NCI-H2196 treated with DMSO at 0.1 percent for 48 hours (cell line): ENCODE measurements at regions not wholly inside any gene's neighbourhood (a gene's known extent, or its start where the extent isn't known, plus 50 kb on each side); places are given as distances from the start of the nearest gene placed in this dataset.

Source experiments
- DNase-seq: peaks from one replicate; lab custom pipeline; 2025; ENCODE audit not compliant: unreplicated experiment; lab: John Stamatoyannopoulos, UW

DNA sequence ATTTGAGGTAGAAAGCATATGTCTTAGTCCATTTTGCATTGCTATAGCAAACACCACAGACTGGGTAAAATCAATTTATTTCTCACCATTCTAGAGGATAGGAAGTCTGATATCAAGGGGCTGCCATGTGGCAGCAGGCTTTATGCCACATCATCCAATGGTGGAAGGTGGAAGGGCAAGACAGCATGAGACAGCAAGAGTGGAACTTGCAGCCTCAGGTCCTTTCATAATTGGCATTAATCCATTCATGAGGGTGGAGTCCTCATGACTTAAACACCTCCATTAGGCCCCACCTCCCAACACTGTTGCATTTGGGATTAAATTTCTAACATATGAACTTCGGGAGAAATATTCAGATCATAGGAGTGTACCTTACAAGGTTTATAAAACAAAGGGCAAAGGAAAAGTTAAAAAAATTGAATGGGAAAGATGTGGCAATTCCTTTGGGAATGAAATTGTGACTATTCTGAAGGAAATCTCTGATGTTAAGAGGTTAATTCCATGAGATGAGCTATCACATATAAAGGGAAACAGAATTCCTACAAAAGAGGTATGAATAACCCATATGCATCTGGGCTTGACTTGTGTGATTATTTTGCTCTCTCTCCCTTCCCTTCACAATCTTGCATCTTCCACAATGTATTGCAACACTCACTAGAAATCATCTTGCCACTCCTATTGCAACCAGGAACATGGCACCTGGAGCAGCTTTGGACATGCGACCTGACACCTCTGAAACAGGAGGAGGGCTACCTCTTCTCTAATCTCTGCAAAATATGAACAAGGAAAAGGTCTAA lies 507.8 kb downstream of the EPHA4 start:
- no peak for DNase-seq

DNA sequence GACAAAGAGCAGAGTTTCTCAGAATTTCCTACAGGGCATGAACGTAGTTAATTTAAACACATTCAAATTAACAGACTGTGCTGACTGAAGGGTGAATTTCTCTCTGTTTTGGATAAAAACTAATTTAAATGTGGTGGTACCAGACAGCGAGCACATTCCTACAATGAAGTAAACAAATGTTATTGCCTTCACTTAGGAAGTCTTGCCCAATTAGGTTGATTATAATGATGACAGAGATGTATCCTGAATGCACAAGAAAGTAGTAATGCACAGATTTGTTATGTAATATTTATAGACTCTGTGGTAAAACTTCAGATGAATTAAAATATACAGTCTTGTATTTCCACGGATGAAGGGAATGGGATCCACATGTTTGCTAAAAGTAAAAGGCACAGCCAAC lies 507.2 kb downstream of the EPHA4 start:
- DNase-seq: no peak

DNA sequence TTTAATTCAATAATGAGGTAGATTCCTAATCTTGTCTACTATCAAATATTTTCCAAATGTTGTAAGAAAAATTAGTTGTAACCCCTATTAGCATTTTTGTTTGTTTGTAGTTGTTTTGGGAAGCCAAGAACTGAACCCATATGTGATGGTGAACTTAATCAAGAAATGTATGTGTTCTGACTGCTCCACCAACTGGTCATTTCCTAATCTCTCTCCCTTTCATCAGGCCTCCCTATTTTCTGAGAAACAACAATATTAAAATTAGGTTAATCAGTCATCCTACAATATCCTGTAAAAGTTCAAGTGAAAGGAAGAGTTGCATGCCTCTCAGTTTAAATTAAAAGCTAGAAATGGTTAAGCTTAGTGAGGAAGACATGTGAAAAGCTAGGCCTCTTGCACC lies 504.0 kb downstream of the EPHA4 start:
- no peak for DNase-seq

DNA sequence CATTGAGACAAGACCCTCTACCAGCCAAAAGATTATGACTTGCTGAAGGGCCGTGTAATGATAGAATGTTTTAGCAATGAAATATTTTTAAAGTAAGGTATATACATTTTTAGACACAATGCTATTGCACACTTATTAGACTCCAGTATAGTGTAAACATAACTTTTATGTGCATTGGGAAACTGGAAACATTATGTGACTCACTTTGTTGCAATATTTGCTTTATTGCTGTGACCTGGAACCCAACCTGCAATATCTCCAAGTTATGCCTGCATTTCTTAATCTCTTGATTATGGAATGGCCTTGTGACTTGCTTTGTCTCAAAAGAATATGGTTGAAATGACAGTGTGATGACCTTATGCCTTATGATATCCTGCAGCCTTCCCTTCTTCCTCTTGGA lies 502.0 kb downstream of the EPHA4 start:
- DNase-seq: no peak

- DNase-seq: no peak
Measured at GRCh38 chr2:221073326-221074049, 498.6 kb downstream of the EPHA4 start.

- DNase-seq: no peak
Measured at GRCh38 chr2:221074238-221074637, 497.9 kb downstream of the EPHA4 start.

DNA sequence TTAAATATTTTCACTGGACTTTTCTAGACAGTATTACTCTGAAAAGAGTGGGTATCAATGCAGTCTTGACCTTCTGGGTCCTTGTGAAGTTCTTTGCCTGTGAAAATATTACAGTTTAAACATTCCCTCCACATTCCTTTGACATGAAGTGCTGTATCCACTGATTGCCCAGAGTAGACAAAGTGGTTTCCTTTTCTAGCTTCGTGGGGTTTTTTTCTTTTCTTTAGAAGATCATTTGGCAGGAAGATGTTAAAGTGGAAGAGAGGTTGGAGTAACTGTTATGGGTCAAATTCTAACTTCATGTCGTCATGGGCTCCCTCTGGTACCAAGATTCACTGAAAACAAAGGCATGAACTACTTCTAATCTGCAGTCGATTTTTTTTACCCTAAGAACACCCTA lies 496.9 kb downstream of the EPHA4 start:
- no peak for DNase-seq

DNA sequence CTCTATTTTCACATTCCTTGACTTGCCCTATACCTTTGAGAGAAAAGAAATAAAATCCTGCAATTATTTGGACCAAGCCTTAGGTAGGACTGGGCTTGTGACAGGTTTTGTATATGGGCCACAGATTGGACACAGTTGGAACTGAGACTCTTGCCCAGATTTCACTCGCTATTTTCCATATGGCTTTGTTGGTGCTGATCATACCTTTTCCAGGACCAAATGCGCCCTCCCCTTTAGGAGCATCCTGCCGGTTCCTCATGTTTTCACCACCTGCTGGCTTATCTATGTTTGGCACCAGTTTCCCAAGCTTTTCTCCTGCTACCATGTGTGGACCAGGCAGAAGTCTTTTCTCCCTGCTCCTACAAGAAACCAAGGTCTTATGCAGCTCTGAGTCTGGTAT lies 494.9 kb downstream of the EPHA4 start:
- no peak for DNase-seq

DNA sequence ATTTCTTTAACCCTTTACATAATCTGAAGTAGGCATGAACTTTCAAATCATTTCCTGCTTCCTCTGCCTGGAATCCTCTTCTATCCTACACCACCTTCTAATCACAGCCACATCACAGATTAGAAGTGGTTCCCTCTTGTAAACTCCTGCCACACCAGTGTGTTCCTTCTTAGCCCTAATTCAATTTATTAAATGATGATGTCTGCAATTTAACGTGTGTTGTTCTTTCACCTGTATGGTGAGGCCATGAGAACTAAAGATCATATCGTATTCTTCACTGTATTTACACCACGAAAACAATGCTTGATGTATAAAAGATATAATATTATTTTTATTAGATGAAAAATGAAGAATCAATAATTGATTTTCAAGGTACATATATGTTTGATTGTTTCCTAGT lies 494.3 kb downstream of the EPHA4 start:
- no peak for DNase-seq

- no peak for DNase-seq
Measured at GRCh38 chr2:221085341-221085900, 486.7 kb downstream of the EPHA4 start.

DNA sequence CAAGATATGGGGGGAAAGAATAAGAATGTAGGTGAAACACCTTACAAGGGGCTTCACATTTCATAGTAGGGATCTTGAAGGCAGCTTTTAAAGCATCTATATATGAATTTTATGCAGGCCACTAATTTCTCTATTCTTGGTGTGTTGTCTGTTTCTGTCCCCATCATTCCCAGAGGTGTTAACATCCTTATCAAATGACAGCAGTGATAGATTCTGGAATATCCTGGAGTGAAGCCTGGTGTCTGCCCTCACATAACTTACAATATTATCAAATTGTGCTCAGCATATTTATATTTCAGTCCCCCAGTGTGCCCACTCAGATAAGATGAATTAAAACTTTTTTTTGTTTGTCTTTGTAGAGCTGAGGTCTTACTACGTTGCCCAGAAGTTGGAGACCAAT lies 486.2 kb downstream of the EPHA4 start:
- no peak for DNase-seq

DNA sequence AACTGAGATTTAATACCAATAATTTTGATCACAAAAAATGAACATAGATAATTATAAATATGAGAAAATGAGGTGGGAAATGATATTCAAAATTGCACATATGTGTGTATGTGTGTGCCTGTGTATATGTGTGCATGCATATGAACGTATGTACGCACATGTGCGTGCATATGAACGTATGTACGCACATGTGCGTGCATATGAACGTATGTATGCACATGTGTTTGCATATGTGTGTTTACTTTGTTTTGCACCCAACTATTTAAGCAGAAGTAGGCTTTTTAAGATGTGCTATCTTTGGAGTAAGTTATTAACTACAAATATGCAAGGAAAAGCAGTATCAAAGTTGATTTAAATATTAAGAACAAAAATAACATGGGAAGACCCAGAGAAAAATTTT lies 484.3 kb downstream of the EPHA4 start:
- no peak for DNase-seq

GRCh38 chr2:221088506-221088905 lies 483.6 kb downstream of the EPHA4 start:
- DNase-seq: no peak

- DNase-seq: no peak
Measured at GRCh38 chr2:221095356-221095755, 476.7 kb downstream of the EPHA4 start.

- no peak for DNase-seq
Measured at GRCh38 chr2:221096706-221097567, 475.2 kb downstream of the EPHA4 start.

- no peak for DNase-seq
Measured at GRCh38 chr2:221097568-221097915, 474.6 kb downstream of the EPHA4 start.

DNA sequence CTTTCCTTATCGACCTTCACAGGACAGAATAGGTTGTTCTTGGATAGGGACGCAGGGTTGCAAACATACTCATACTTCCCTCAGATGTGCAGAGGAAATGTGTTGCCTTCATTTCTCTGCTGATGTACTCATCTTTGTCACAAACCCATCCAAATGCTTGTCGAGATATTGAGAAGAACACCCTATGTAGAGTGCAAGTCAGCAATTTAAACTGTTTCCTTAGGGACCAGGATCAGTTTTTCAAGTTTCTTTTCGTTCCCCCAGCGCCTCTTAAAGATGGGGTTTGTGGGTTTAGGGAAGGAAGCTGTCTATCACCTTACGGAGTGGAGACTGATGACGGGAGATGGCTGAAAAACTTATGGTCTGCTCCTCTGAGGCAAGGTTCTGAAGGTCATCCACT lies 474.2 kb downstream of the EPHA4 start:
- DNase-seq: no peak

DNA sequence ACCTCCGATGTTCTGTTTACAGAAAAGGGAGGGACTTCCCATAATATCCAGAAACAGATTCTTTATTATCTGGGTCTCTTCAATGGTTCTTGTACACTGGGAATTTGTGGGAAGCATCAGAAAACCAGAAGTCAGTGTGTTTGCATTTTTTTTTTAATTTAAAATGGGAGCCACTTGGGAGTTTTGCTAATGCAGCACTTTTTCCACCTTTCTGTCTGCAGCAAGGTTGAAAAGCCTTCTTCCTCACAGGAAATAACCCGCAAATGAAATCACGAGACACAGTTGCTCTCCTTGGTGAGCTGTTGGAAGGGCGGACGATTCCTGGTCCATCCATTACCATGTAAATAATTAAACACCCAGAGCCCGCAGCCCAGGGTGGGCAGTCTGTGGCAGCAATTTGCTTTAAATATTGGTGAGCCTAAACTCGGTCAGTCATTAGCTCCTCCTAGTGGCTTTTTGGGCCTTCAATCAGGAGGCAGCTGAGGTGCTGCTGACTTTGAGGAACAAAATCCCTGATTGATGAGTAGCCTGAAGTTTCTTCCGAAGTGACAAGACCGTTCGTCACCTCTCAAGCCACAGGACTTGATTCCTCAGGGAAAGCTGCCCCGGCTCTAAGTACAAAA lies 471.5 kb downstream of the EPHA4 start:
- DNase-seq: no peak

GRCh38 chr2:221102896-221103688 lies 469.0 kb downstream of the EPHA4 start:
- DNase-seq: no peak

GRCh38 chr2:221103930-221104329 lies 468.2 kb downstream of the EPHA4 start:
- DNase-seq: no peak
